ENCODE measurements at regions not wholly inside any gene's neighbourhood (a gene's known extent, or its start where the extent isn't known, plus 50 kb on each side); places are given as distances from the start of the nearest gene placed in this dataset.

- Histone ChIP-seq H3K9me3 (peaks cover 0 to 8% (median 0%) of the 10 kb centered on the region in 8 donors), H3K27me3 (replicated peaks in 1 of 7) (peaks cover 0 to 27% (median 4%) of the 10 kb centered on the region in 7 donors), H3K36me3 (no peaks in the 10 kb centered on the region), H3K4me3 (peak overlapping the region in 7 of 8 donors; percentile 17 to 60 (median 27)), H3K4me1 (peaks cover 0 to 13% (median 8%) of the 10 kb centered on the region in 6 donors), H3K27ac (no peak overlapping the region)
- peak; percentile 35 to 67 (median 54) for TF ChIP-seq POLR2AphosphoS5 (IDR thresholded peaks at IDR 0.05)
- no peak for TF ChIP-seq POLR2A (IDR thresholded peaks at IDR 0.05)
- peak; percentile 24 to 64 (median 47) for TF ChIP-seq CTCF (IDR thresholded peaks at IDR 0.05 in 8 of 11, conservative IDR thresholded peaks at IDR 0.05 in 3 of 11)
- intact Hi-C loops (cut with DNase I; ENCODE audit: low total_unique reads), result loop anchor here (10.0 kb wide), 1 partner anchor 653 kb away; no protein-coding TSS in a partner anchor
- WGBS, 5 donors, result 27 to 41% (median 30%) methylated on average over 41 to 46 of the region's 46 CpGs
- DNase-seq, result peak; percentile 85
Measured at GRCh38 chr6:4281341-4282293, 146.2 kb upstream of the ECI2 start.

- DNase-seq, result no peak
- Histone ChIP-seq H3K36me3 (no peaks in the 10 kb centered on the region), H3K4me1 (peaks cover 0 to 13% (median 8%) of the 10 kb centered on the region in 6 donors), H3K27ac (no peak overlapping the region), H3K9me3 (peaks cover 0 to 8% (median 0%) of the 10 kb centered on the region in 8 donors), H3K27me3 (replicated peaks in 1 of 7) (peaks cover 0 to 27% (median 4%) of the 10 kb centered on the region in 7 donors), H3K4me3 (no peak overlapping the region)
- WGBS, 5 donors, result 57 to 100% (median 65%) methylated on average over 1 of the region's 1 CpG
- TF ChIP-seq POLR2A (IDR thresholded peaks at IDR 0.05) (no peak), CTCF (IDR thresholded peaks at IDR 0.05 in 8 of 11, conservative IDR thresholded peaks at IDR 0.05 in 3 of 11) (no peak), POLR2AphosphoS5 (IDR thresholded peaks at IDR 0.05) (no peak)
- intact Hi-C loops (cut with DNase I; ENCODE audit: low total_unique reads), result loop anchor here (10.0 kb wide), 1 partner anchor 654 kb away; no protein-coding TSS in a partner anchor
Measured at GRCh38 chr6:4280707-4281106, 145.3 kb upstream of the ECI2 start.

GRCh38 chr6:4280031-4280430 is 144.7 kb upstream of the ECI2 start:
- 94 to 96% (median 94%) methylated on average over 7 of the region's 7 CpGs for WGBS, 5 donors

More at GRCh38 chr6:4280031-4280430, 144.7 kb upstream of the ECI2 start:
- Histone ChIP-seq H3K36me3 (no peaks in the 10 kb centered on the region), H3K27me3 (replicated peaks in 1 of 7) (peaks cover 0 to 27% (median 4%) of the 10 kb centered on the region in 7 donors), H3K27ac (no peak overlapping the region), H3K4me3 (no peak overlapping the region), H3K9me3 (peaks cover 0 to 8% (median 0%) of the 10 kb centered on the region in 8 donors), H3K4me1 (peaks cover 0 to 13% (median 8%) of the 10 kb centered on the region in 6 donors)
- no peak for DNase-seq
- TF ChIP-seq POLR2AphosphoS5 (IDR thresholded peaks at IDR 0.05), result no peak
- TF ChIP-seq CTCF (IDR thresholded peaks at IDR 0.05 in 8 of 11, conservative IDR thresholded peaks at IDR 0.05 in 3 of 11), result no peak
- no peak for TF ChIP-seq POLR2A (IDR thresholded peaks at IDR 0.05)
- intact Hi-C loops (cut with DNase I; ENCODE audit: low total_unique reads), result loop anchor here (10.0 kb wide), 1 partner anchor 655 kb away; no protein-coding TSS in a partner anchor

Data from spleen (tissue), 11 donors.